Endometrial microvascular endothelial cells (primary cell): ENCODE measurements at regions not wholly inside any gene's neighbourhood (a gene's known extent, or its start where the extent isn't known, plus 50 kb on each side); places are given as distances from the start of the nearest gene placed in this dataset.

Experiments
- in situ Hi-C: cut with HindIII; loops from 2 replicates; pipeline ENCODE4 v1.10.0; 2017; ENCODE audit warnings: low sequenced_read_pairs, low pct_unique_long_range_greater_than_20kb; ENCODE audit errors: inconsistent ontology term

GRCh38 chr12:4015225-4016091 lies 142.3 kb upstream of the PARP11 start:
- in situ Hi-C loops, result no loop called here

- in situ Hi-C loops, result no loop called here
Measured at GRCh38 chr12:4014858-4015224, 141.6 kb upstream of the PARP11 start.

GRCh38 chr12:4014444-4014843 lies 141.2 kb upstream of the PARP11 start:
- in situ Hi-C loops, result no loop called here

- in situ Hi-C loops, result no loop called here
Measured at GRCh38 chr12:4012977-4013968, 140.1 kb upstream of the PARP11 start.

GRCh38 chr12:4012073-4012472 lies 138.9 kb upstream of the PARP11 start:
- in situ Hi-C loops, result no loop called here

GRCh38 chr12:4011597-4011996 lies 138.4 kb upstream of the PARP11 start:
- in situ Hi-C loops, result no loop called here

GRCh38 chr12:4009979-4010704 lies 136.9 kb upstream of the PARP11 start:
- in situ Hi-C loops, result no loop called here

GRCh38 chr12:4006743-4007142 lies 133.5 kb upstream of the PARP11 start:
- in situ Hi-C loops, result no loop called here

- in situ Hi-C loops, result no loop called here
Measured at GRCh38 chr12:4005851-4006430, 132.7 kb upstream of the PARP11 start.

- in situ Hi-C loops, result no loop called here
Measured at GRCh38 chr12:4003576-4003975, 130.4 kb upstream of the PARP11 start.

- in situ Hi-C loops, result no loop called here
Measured at GRCh38 chr12:4002601-4003000, 129.4 kb upstream of the PARP11 start.

GRCh38 chr12:4001841-4002240 lies 128.6 kb upstream of the PARP11 start:
- in situ Hi-C loops, result no loop called here

GRCh38 chr12:4001031-4001430 lies 127.8 kb upstream of the PARP11 start:
- in situ Hi-C loops, result no loop called here

GRCh38 chr12:3999904-4000303 lies 126.7 kb upstream of the PARP11 start:
- in situ Hi-C loops, result no loop called here

GRCh38 chr12:3998968-3999792 lies 126.0 kb upstream of the PARP11 start:
- in situ Hi-C loops, result no loop called here

GRCh38 chr12:3998397-3998796 lies 125.2 kb upstream of the PARP11 start:
- in situ Hi-C loops, result no loop called here

GRCh38 chr12:3996322-3996721 lies 123.1 kb upstream of the PARP11 start:
- in situ Hi-C loops, result no loop called here

- in situ Hi-C loops, result no loop called here
Measured at GRCh38 chr12:3995306-3995705, 122.1 kb upstream of the PARP11 start.
